K562 (cell line): ENCODE measurements at regions not wholly inside any gene's neighbourhood (a gene's known extent, or its start where the extent isn't known, plus 50 kb on each side); places are given as distances from the start of the nearest gene placed in this dataset.

Experiments
- ATAC-seq: fragments of 200-7000 bp; cut with Tn5 transposase; 3 replicates; pipeline ENCODE4 v1.9.1; 2020; ENCODE audit warnings: moderate library complexity
- BruUV-seq: library from RNA; stranded (reverse); fragments of 400-500 nt; replicated peaks from 2 replicates; lab custom pipeline; 2021; lab: Mats Ljungman, UMichigan
- CTCF ChIA-PET: fragments of 300-600 bp; formaldehyde crosslinking; extraction: SDS; loops from one replicate; lab custom pipeline; 2021; ENCODE audit warnings: low intra/inter-chr PET ratio; lab: Yijun Ruan, JAX
- POLR2A ChIA-PET: fragments of 300-600, 350-650 bp; sonication (Branson Sonifier 250); formaldehyde crosslinking; extraction: SDS; loops from one replicate; lab custom pipeline; 2021; ENCODE audit warnings: antibody characterized with exemption, inconsistent platforms; lab: Yijun Ruan, JAX
- DNase-seq, 4 experiments: peaks; one replicate each; pipeline versions ENCODE4 v3.0.0 to v3.0.0-alpha.2; 2011 to 2018; ENCODE audit warnings: low spot score in 3 of 4, mixed read lengths in 3 of 4; ENCODE audit errors: extremely low read depth in 1 of 4
- FAIRE-seq: peaks from 2 replicates; lab custom pipeline; 2011; peaks lifted over from hg19 to GRCh38; lab: Jason Lieb, UNC
- H2AFZ ChIP-seq: 2 replicates; pipeline ENCODE4 v1.6.0; 2011; ENCODE audit warnings: low read depth, low read length, control low read depth, inconsistent platforms
- H3K27ac ChIP-seq: fragments of 200-600 bp; 3 replicates; pipeline ENCODE4 v1.8.0; 2011; ENCODE audit warnings: low read depth, mild to moderate bottlenecking, control low read depth, inconsistent platforms, low read length, moderate library complexity, mixed read lengths; ENCODE audit errors: extremely low read depth
- H3K27me3 ChIP-seq, 2 experiments: fragments of 300-600 bp in 1 of 2; 2 replicates in 1 of 2; 3 replicates in 1 of 2; pipeline versions ENCODE4 v1.6.0 to v1.8.0; 2011; ENCODE audit warnings: inconsistent platforms in 2 of 2, low read length in 2 of 2, mild to moderate bottlenecking in 1 of 2, mixed read lengths in 1 of 2, moderate library complexity in 1 of 2; ENCODE audit not compliant: control insufficient read depth in 2 of 2, insufficient read depth in 2 of 2
- H3K36me3 ChIP-seq: fragments of 300-600 bp; 3 replicates; pipeline ENCODE4 v1.8.0; 2011; ENCODE audit warnings: mild to moderate bottlenecking, low read length, inconsistent platforms; ENCODE audit not compliant: control insufficient read depth, insufficient read depth
- H3K4me1 ChIP-seq, 2 experiments: fragments of 200-600 bp in 1 of 2; replicated peaks in 1 of 2; 2 replicates in 1 of 2; 3 replicates in 1 of 2; pipeline versions ENCODE4 v1.5.1 to v1.8.0; 2011; ENCODE audit warnings: inconsistent platforms in 2 of 2, low read length in 2 of 2, mild to moderate bottlenecking in 1 of 2, mixed read lengths in 1 of 2, moderate library complexity in 1 of 2; ENCODE audit not compliant: control insufficient read depth in 2 of 2, insufficient read depth in 2 of 2
- H3K4me2 ChIP-seq: 2 replicates; pipeline ENCODE4 v1.6.1; 2011; ENCODE audit warnings: low read length, control low read depth, inconsistent platforms, mixed read lengths; ENCODE audit not compliant: insufficient read depth
- H3K4me3 ChIP-seq: fragments of 200-600 bp; sonication (generic), shearing (Covaris generic); 2 replicates; pipeline ENCODE4 v1.5.1; 2016; ENCODE audit warnings: control low read depth, inconsistent platforms
- H3K79me2 ChIP-seq: fragments of 200-600 bp; 3 replicates; pipeline ENCODE4 v1.8.0; 2011; ENCODE audit warnings: low read length, inconsistent platforms; ENCODE audit not compliant: control insufficient read depth, insufficient read depth
- H3K9ac ChIP-seq, 2 experiments: 2 replicates each; pipeline versions ENCODE4 v1.6.0 to v1.6.1; 2011; ENCODE audit warnings: low read depth in 2 of 2, low read length in 2 of 2, control low read depth in 1 of 2, inconsistent platforms in 1 of 2, mild to moderate bottlenecking in 1 of 2, mixed read lengths in 1 of 2; ENCODE audit not compliant: insufficient read depth in 1 of 2
- H3K9me1 ChIP-seq: one replicate; pipeline ENCODE4 v1.6.0; 2011; ENCODE audit warnings: inconsistent platforms, mild to moderate bottlenecking, low read length, moderate library complexity; ENCODE audit not compliant: control insufficient read depth, insufficient read depth
- H3K9me3 ChIP-seq: replicated peaks from 2 replicates; pipeline ENCODE4 v1.5.1; 2011; ENCODE audit warnings: low read depth, low read length, inconsistent platforms; ENCODE audit not compliant: control insufficient read depth, insufficient read depth
- H4K20me1 ChIP-seq: replicated peaks from 2 replicates; pipeline ENCODE4 v1.6.1; 2011; ENCODE audit warnings: low read length, inconsistent platforms, mixed read lengths; ENCODE audit not compliant: control insufficient read depth, insufficient read depth
- EWSR1 ChIP-seq: fragments of 450-650 bp; IDR thresholded peaks from 2 replicates; pipeline ENCODE4 v1.6.1; 2018; ENCODE audit warnings: borderline replicate concordance, mild to moderate bottlenecking, low read depth, moderate library complexity; ENCODE audit not compliant: partially characterized antibody
- HIVEP1 ChIP-seq: fragments of 250-450 bp; sonication (Bioruptor Pico); IDR thresholded peaks from 2 replicates; pipeline ENCODE4 v1.4.0; 2020; ENCODE audit warnings: mild to moderate bottlenecking
- IFI16 ChIP-seq: fragments of 250-450 bp; sonication (Bioruptor Pico); IDR thresholded peaks from 2 replicates; pipeline ENCODE4 v2.1.2; 2022; ENCODE audit warnings: mild to moderate bottlenecking, inconsistent platforms
- MAFF ChIP-seq: IDR thresholded peaks from 2 replicates; pipeline ENCODE4 v1.6.1; 2012; ENCODE audit warnings: low read length, improper control_type of control experiment
- SNIP1 ChIP-seq: fragments of 450-650 bp; IDR thresholded peaks from 2 replicates; pipeline ENCODE4 v1.7.1; 2017; ENCODE audit warnings: low read depth, mild to moderate bottlenecking
- ZNF175 ChIP-seq: fragments of 200-800 bp; sonication (Bioruptor generic); IDR thresholded peaks from 2 replicates; pipeline ENCODE4 v1.6.1; 2016; ENCODE audit warnings: low read depth, mild to moderate bottlenecking, missing genetic modification characterization, missing compliant biosample characterization
- ZNF512 ChIP-seq: IDR thresholded peaks from 2 replicates; pipeline ENCODE4 v1.6.1; 2016; ENCODE audit warnings: missing genetic modification characterization, missing compliant biosample characterization
- whole genome bisulfite sequencing: fragments of 100-300 bp; shearing (Covaris generic); methylation state at CpG from one replicate; pipeline ENCODE4 v1.1.6; 2016; ENCODE audit warnings: low coverage, mixed read lengths; ENCODE audit not compliant: insufficient coverage; ENCODE audit errors: missing lambda C conversion rate; 5-methylcytosine and 5-hydroxymethylcytosine counted together
- in situ Hi-C: fragments of 300-500 bp; cut with MboI; formaldehyde crosslinking; loops from 4 replicates; pipeline ENCODE4 v1.15.0; 2018; ENCODE audit warnings: inconsistent platforms, mixed read lengths
- intact Hi-C: fragments of 100-400 bp; cut with micrococcal nuclease; formaldehyde crosslinking; loops from 2 replicates; pipeline ENCODE4 v1.14.2; 2022
- TF ChIP-seq, protein P1 (sequence below): fragments of 250-450 bp; sonication (Bioruptor Pico); IDR thresholded peaks from 2 replicates; pipeline ENCODE4 v1.5.0; 2021; ENCODE audit warnings: mild to moderate bottlenecking, moderate library complexity

DNA sequence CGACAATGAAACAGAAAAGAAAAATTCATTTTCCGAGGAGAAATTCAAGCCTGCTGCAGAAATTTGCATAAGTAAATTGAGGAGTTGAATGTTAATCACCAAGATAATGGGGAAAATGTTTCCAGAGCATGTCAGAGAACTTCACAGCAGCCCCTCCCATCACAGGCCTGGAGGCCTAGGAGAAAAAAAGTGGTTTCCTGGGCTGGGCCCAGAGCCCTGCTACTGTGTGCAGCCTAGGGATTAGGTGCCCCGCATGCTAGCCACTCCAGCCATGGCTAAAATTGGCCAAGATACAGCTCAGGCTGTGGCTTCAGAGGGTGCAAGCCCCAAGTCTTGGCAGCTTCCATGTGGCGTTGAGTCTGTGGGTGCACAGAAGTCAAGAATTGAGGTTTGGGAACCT lies 82.7 kb upstream of the EFNA5 start:
- Histone ChIP-seq H4K20me1 (no peaks in the 10 kb centered on the region), H3K79me2 (no peaks in the 10 kb centered on the region), H3K4me1 (no peaks in the 10 kb centered on the region), H3K9ac (no peak overlapping the region), H3K9me1 (no peaks in the 10 kb centered on the region), H2AFZ (no peak overlapping the region), H3K4me3 (no peak overlapping the region), H3K4me2 (no peak overlapping the region), H3K27me3 (no peaks in the 10 kb centered on the region)
- intact Hi-C loops: no loop called here
- no peak for TF ChIP-seq HIVEP1 (CRISPR knock-in tag)
- TF ChIP-seq ZNF512: no peak
- no peak for TF ChIP-seq SNIP1
- no peak for TF ChIP-seq EWSR1
- TF ChIP-seq ZNF175: no peak
- no peak for TF ChIP-seq IFI16
- no peak for TF ChIP-seq MAFF
- TF ChIP-seq, protein P1, sequence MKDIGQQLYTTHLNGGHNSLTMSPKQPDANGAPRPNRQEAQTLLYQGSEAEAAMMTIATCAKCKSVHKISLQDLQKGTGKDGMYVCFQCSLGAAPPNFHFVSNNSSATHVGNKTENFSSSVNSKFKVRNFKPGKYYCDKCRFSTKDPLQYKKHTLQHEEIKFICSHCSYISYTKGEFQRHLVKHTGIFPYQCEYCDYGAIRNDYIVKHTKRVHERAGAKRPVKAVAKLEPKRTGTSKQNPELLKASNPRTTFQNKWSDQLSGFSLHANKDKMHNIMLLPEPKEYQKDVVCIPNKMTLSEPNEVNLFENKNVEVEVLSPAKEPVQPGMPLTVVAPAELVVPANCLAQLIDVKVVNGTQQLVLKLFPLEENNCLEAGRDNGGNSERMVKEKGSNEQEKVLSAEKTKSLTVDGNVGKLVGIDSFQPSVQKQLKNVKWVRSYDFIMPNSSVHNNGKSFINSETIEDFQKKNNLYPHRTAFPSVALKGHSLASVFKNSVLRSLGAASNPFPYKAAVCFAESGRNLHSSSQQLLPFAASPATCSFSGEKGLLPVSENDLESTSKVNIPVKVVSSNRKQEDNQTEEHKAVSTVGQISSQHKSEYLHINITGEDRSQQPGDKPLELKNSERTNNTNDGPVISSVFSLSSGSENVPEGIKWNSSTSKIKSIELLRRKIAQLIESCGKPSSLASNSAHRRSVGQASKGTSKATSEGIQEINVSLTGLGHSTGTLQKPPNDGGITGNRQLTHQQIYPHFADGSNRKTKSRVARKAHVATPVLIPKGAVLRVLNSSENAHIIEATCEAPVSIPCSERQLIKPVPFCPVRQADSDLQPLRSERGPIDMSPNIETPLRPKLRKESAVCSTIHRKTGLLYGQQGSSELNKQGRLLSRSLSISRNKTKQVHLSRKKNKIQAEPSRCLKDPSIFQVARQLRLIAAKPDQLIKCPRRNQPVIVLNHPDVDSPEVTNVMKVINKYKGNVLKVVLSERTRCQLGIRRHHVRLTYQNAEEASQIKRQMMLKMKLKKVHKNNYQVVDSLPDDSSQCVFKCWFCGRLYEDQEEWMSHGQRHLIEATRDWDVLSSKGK (CRISPR knock-in tag): no peak
- TF ChIP-seq, all 486 proteins: peak for 0
- in situ Hi-C loops: no loop called here
- 0% methylated on average over 4 of the region's 4 CpGs for WGBS
- Histone ChIP-seq H3K27ac (no peak overlapping the region), H3K9me3 (no peaks in the 10 kb centered on the region), H3K36me3 (no peaks in the 10 kb centered on the region)
- no peak for FAIRE-seq
- BruUV-seq: no TSS peak
- ATAC-seq: no peak
- DNase-seq: no peak
- ChIA-PET POLR2A (no interaction called here), CTCF (no interaction called here)
